Urinary bladder (tissue), 3 donors: ENCODE measurements at regions not wholly inside any gene's neighbourhood (a gene's known extent, or its start where the extent isn't known, plus 50 kb on each side); places are given as distances from the start of the nearest gene placed in this dataset.
"Not testable (repeated sequence)": the region's sequence is repeated elsewhere in the genome, so short reads cannot be mapped to it uniquely, and the experiment has no call there.

ENCODE experiments used
- DNase-seq: peaks from one replicate; pipeline ENCODE4 v3.0.0-alpha.2; 2015; ENCODE audit errors: extremely low spot score
- H3K27ac ChIP-seq: one replicate; pipeline ENCODE4 v1.5.1; 2013; ENCODE audit warnings: low read depth, mild to moderate bottlenecking, moderate library complexity
- H3K36me3 ChIP-seq: one replicate; pipeline ENCODE4 v1.6.1; 2013; ENCODE audit warnings: mild to moderate bottlenecking, moderate library complexity; ENCODE audit not compliant: insufficient read depth
- H3K4me1 ChIP-seq: one replicate; pipeline ENCODE4 v1.6.1; 2013; ENCODE audit warnings: mild to moderate bottlenecking, moderate library complexity; ENCODE audit not compliant: insufficient read depth
- H3K4me3 ChIP-seq: one replicate; pipeline ENCODE4 v1.5.1; 2013; ENCODE audit warnings: low read depth, low read length
- WGBS: extraction: QIAGEN DNeasy Blood & Tissue Kit; methylation state at CpG from one replicate; pipeline ENCODE4 v1.1.7; 2013; 5-methylcytosine and 5-hydroxymethylcytosine counted together
- donor health status: healthy with polysubstance abuse.
- donor health status: healthy.

DNA sequence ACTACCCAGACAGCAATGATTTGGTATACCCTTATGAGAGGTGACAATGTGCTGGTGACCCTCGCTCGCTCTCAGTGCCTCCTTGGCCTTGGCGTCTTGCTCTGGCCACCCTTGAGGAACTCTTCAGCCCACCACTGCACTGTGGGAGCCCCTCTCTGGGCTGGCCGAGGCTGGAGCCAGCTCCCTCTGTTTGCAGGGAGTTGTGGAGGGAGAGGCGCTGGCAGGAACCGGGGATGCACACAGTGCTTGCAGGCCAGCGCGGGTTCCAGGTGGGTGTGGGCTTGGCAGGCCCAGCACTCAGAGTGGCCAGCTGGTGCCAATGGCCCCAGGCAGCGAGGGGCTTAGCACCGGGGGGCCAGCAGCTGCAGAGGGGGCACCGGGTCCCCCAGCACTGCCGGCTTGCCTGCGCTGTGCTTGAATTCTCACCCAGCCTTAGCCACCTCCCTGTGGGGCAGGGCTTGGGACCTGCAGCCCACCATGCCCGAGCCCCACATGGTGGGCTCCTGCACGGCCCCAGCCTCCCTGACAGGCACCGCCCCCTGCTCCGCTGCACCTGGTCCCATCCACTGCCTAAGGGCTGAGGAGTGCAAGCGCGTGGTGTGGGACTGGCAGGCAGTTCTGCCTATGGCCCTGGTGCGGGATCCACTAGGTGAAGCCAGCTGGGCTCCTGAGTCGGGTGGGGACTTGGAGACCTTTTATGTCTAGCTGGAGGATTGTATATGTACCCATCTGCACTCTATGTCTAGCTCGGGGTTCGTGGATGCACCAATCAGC is 857.0 kb upstream of the IGFBP7 start:
- H3K4me1 ChIP-seq, result no peaks in the 10 kb centered on the region
- no peak overlapping the region for H3K4me3 ChIP-seq
- no peaks in the 10 kb centered on the region for H3K36me3 ChIP-seq
- H3K27ac ChIP-seq, result no peak overlapping the region
- WGBS, result 97% methylated on average over 23 of the region's 23 CpGs
- no peak for DNase-seq

DNA sequence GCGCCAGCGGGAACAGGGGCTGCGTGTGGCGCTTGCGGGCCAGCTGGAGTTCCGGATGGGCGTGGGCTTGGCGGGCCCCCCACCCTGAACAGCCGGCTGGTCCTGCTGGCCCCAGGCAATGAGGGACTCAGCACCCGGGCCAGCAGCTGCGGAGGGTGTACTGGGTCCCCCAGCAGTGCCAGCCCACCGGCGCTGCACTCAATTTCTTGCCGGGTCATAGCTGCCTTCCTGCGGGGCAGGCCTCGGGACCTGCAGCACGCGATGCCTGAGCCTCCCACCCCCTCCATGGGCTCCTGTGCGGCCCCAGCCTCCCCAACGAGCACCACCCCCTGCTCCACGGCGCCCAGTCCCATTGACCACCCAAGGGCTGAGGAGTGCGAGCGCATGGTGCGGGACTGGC is 855.2 kb upstream of the IGFBP7 start:
- H3K4me3 ChIP-seq, H3K36me3 ChIP-seq, H3K27ac ChIP-seq, DNase-seq, H3K4me1 ChIP-seq: not testable (repeated sequence)
- WGBS, result 96% methylated on average over 25 of the region's 25 CpGs

DNA sequence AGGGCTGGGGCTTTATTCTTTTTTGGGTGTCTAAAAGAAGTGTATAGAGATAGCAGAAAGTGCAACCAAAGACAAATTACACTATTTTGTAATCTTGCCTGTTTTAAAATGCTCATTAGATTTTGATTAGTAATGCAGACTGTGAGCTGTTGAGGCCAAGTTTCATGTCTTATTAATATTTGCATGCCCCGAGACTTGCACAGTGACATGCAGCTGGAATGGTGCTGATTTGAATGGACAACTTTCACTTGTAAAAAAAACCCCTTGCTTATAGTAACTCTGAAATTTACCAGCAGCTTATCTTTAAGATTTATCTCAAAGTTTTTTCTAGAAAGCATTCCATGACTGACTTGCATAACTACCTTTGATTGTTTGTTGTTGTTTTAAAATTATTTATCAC is 835.1 kb upstream of the IGFBP7 start:
- 65% methylated on average over 1 of the region's 1 CpG for WGBS
- Histone ChIP-seq H3K4me1 (no peaks in the 10 kb centered on the region), H3K27ac (no peak overlapping the region), H3K4me3 (no peak overlapping the region), H3K36me3 (no peaks in the 10 kb centered on the region)
- DNase-seq, result no peak

DNA sequence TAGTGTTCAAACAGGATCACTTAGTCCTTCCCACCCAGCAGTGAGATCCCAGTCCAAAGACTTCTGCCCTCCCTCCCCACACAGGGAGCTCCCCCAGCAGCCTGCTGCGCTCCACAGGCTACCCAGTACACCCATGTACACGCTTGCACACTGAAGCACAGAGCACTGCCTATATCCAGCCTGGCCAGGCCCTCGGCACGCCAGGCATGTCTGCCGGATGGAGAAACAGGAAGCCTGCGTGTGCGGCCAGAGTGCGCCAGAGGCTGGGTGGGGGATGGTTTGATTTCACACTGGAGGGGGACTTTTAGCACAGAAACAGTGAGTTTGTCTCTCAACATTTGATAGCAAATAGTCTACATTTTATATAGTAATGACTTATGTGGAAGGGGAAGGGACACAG is 833.5 kb upstream of the IGFBP7 start:
- Histone ChIP-seq H3K4me3 (no peak overlapping the region), H3K4me1 (no peaks in the 10 kb centered on the region), H3K36me3 (no peaks in the 10 kb centered on the region), H3K27ac (no peak overlapping the region)
- DNase-seq, result no peak
- 55% methylated on average over 8 of the region's 8 CpGs for WGBS

DNA sequence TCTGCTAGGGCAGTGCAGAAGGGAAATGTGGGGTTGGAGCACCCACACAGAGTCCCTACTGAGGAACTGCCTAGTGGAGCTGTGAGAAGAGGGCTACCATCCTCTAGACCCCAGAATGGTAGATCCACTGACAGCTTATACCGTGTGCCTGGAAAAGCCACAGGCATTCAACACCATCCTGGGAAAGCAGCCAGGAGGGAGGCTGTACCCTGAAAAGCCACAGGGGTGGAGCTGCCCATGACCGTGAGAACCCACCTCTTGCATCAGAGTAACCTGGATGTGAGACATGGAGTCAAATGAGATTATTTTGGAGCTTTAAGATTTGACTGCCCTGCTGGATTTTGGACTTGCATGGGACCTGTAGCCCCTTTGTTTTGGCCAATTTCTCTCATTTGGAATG is 827.1 kb upstream of the IGFBP7 start:
- not testable (repeated sequence) for H3K4me1 ChIP-seq, H3K36me3 ChIP-seq, H3K4me3 ChIP-seq, H3K27ac ChIP-seq, DNase-seq
- 91% methylated on average over 2 of the region's 2 CpGs for WGBS

DNA sequence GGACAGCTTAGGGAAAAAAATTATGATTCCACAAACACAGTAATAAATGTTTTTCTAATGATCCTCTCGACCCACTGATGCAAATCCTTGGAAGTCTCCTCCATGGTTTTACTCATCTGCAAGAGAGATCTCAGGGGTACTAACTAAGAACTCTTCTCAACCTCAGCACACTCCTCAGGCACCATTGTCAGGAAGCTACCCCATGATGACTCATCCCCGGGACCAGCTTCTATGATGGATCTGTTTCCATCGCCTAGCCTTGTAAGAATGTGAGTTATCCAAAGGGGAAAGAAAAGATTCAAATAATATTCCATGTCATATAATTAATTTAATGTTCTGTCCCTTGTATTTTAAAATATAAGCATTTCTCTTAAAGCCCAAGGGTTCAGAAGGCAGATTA is 816.1 kb upstream of the IGFBP7 start:
- 90% methylated on average over 3 of the region's 3 CpGs for WGBS
- H3K4me3 ChIP-seq, result no peak overlapping the region
- H3K4me1 ChIP-seq, result no peaks in the 10 kb centered on the region
- no peak overlapping the region for H3K27ac ChIP-seq
- no peaks in the 10 kb centered on the region for H3K36me3 ChIP-seq
- no peak for DNase-seq

DNA sequence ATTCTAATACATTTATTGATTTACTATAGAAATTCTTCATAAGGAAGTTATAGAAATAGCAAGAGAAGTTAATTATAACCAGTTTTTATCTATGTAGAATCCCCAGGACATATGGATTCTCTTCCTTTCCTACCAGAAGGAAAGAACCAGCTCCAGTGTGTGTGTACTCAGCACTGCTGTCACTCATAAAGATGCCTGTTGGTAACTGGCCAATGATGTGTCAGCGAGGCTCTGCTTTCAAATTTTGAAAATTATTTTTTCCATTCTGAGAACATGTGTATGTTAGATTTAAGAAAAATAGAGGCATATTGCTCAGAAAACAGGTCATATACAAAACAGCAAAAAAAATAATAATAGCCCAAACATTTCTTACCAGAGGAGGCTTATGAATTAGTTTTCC is 814.8 kb upstream of the IGFBP7 start:
- WGBS, result 85% methylated on average over 1 of the region's 1 CpG
- H3K4me1 ChIP-seq, result no peaks in the 10 kb centered on the region
- no peaks in the 10 kb centered on the region for H3K36me3 ChIP-seq
- no peak for DNase-seq
- no peak overlapping the region for H3K4me3 ChIP-seq
- H3K27ac ChIP-seq, result no peak overlapping the region

DNA sequence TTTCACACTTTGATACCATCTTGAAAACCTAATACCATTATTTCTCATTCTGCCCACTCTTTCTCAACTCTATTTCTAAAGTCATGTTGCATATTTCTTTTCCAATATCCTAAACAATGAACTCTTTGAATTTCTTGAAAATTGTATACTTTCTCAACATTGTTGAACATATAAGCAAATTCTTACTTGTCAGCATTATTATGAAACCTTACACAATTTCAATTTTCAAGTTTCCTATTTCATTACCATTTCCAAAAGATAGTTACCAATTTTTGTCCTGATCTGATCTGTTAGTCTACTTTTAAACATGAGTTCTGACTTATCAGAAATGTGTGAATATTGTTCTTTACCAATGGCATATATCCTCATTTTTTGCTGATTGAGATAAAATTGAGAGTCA is 806.3 kb upstream of the IGFBP7 start:
- no peak overlapping the region for H3K27ac ChIP-seq
- no peaks in the 10 kb centered on the region for H3K36me3 ChIP-seq
- H3K4me1 ChIP-seq, result no peaks in the 10 kb centered on the region
- no peak for DNase-seq
- no peak overlapping the region for H3K4me3 ChIP-seq

DNA sequence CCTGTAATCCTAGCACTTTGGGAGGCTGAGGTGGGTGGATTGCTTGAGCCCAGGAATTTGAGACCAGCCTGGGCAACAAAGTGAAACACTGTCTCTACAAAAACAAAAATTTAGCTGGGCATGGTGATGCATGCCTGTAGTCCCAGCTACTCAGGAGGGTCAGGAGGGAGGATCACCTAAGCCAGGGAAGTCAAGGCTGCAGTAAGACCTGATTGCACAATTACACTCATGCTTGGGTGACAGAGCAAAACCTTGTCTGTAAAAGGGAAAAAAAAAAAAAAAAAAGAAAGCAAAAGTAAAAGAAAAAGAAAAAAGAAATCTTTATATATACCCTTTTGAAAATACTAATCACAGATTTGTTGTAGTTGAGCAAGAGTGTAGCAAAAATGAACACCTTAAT is 801.0 kb upstream of the IGFBP7 start:
- no peaks in the 10 kb centered on the region for H3K4me1 ChIP-seq
- no peak overlapping the region for H3K4me3 ChIP-seq
- DNase-seq, result no peak
- H3K36me3 ChIP-seq, result no peaks in the 10 kb centered on the region
- H3K27ac ChIP-seq, result no peak overlapping the region

DNA sequence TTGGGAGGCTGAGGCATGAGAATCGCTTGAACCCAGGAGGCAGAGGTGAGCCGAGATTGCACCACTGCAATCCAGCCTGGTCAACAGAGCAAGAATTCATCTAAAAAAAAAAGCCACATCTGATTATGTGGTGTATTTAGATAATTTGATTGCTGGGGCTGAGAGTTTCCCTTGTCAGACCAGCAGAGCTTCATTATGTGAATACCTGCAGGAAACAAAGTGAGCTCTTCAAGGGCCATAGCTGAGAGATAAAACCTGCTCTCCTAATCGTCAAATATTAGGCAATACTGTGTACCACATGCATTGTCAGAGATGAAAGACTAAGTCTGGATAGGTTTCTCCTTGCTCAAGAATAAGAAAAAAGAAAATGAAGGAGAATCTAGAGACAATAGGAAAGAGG is 800.0 kb upstream of the IGFBP7 start:
- WGBS, result 89% methylated on average over 3 of the region's 3 CpGs
- Histone ChIP-seq H3K36me3 (no peaks in the 10 kb centered on the region), H3K4me1 (no peaks in the 10 kb centered on the region), H3K27ac (no peak overlapping the region), H3K4me3 (no peak overlapping the region)
- no peak for DNase-seq

DNA sequence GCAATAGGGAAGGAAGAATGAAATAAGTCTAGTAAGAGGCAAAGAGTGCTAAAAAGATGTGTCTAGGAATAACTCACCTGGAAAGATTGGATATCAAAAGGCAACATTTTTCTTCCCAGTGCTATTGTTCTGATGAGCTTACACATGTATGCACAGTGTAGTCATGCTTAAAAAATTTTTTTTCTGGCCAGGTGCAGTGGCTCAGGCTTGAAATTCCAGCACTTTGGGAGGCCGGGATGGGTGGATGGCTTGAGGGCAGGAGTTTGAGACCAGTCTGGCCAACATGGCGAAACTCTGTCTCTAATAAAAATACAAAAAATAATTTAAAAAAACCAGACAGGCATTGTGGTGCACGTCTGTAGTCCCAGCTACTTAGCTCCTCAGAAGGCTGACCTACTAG is 795.8 kb upstream of the IGFBP7 start:
- Histone ChIP-seq H3K36me3 (no peaks in the 10 kb centered on the region), H3K4me3 (no peak overlapping the region), H3K27ac (no peak overlapping the region), H3K4me1 (no peaks in the 10 kb centered on the region)
- WGBS, result 92% methylated on average over 3 of the region's 3 CpGs
- no peak for DNase-seq

DNA sequence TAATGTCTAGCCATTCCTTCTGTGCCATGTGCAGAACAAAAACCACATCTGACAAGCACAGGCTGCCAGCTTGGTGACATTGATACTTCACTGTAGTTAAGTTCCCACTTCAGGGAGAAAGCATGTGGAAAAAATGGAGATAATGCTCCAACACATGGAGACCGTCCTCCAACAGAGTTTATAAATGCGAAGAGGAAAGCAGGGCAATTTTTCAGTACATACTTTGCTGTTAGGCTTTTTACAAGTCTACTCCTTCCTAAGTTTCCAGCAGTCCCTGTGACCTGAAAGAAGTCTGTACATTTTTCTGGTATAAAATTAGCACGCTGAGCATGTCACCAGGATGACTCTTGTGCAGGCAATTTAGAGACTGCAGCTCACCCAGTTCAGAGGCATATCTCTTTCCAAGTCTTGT is 766.9 kb upstream of the IGFBP7 start:
- H3K4me1 ChIP-seq, result no peaks in the 10 kb centered on the region
- no peak overlapping the region for H3K4me3 ChIP-seq
- DNase-seq, result no peak
- WGBS, result 74% methylated on average over 3 of the region's 3 CpGs
- H3K27ac ChIP-seq, result no peak overlapping the region
- no peaks in the 10 kb centered on the region for H3K36me3 ChIP-seq

DNA sequence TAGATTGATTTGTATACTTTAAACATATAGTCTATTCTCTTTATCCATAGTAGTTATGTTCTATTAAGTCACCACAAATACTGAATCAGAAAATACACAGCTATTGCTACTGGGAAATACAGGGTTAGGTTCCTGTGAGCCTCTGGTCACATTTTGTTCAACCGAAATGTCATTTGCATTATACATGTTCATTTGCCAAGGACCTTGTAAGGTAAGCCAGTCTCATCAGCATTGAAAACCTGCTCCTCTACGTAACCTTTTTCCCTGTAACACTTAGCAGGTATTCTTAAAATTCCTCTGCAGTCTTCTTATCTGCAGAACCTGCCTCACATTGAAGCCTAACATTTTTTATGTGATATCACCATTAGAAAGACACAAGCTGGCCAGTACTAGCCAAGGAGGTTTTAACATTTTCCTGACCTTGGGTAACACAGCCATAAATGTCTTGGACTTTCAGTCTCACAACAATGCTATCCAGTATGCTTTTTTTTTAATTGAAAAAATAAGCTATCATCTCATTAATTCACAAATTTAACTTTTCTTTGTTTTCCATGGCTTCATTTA is 765.7 kb upstream of the IGFBP7 start:
- no peak overlapping the region for H3K4me3 ChIP-seq
- 85% methylated on average over 2 of the region's 2 CpGs for WGBS
- DNase-seq, result no peak
- no peak overlapping the region for H3K27ac ChIP-seq
- no peaks in the 10 kb centered on the region for H3K36me3 ChIP-seq
- no peaks in the 10 kb centered on the region for H3K4me1 ChIP-seq

DNA sequence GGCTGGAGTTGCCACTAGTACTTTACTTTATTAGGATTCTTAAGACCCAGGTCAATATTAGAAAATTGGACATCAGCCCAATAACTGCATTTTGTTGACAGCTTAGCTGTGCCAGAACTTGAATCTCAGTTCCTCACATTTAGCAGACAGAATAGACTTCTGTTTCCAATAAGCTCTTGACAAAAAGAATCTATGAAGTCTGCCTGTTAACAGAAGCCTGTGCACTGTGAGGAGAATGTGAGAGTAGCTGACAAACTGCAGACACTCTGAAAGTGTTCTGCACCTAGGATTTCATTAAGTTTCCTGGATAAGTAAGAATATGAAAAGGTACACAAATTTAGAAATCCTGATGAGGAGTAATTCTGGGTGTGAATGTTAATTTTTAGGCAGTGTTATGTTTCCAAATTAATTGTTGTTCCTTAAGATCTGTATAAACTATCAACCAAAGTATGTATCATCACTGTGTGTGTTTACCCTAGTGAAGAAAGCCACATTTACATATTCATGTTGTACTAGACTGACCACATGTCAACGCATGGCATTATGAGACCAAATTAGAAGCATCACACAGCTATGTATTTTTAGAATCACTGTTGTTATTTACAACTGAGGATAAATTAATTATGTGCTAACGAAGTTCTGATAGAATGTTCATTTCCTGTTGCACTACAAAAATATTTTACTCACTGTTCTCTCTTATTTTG is 756.4 kb upstream of the IGFBP7 start:
- H3K4me1 ChIP-seq, result no peaks in the 10 kb centered on the region
- DNase-seq, result no peak
- no peak overlapping the region for H3K4me3 ChIP-seq
- H3K36me3 ChIP-seq, result no peaks in the 10 kb centered on the region
- no peak overlapping the region for H3K27ac ChIP-seq
- WGBS, result 52% methylated on average over 2 of the region's 2 CpGs
